ENCODE measurements at regions not wholly inside any gene's neighbourhood (a gene's known extent, or its start where the extent isn't known, plus 50 kb on each side); places are given as distances from the start of the nearest gene placed in this dataset.

- no peak for DNase-seq (ENCODE audit: low spot score)
- Histone ChIP-seq H3K79me2 (ENCODE audit: insufficient read depth, low read length) (no peaks in the 10 kb centered on the region), H3K9ac (ENCODE audit: insufficient read depth, low read depth, low read length) (no peak overlapping the region), H3K27me3 (ENCODE audit: control insufficient read depth in 1 of 2, insufficient read depth in 2 of 2, low read length in 2 of 2) (no peaks in the 10 kb centered on the region; a peak in 1 of 5 replicates), H3K36me3 (replicated peaks in 1 of 2; ENCODE audit: control insufficient read depth in 1 of 2, insufficient read depth in 2 of 2, low read length in 2 of 2) (no peaks in the 10 kb centered on the region), H4K20me1 (ENCODE audit: insufficient read depth, low read length) (no peaks in the 10 kb centered on the region), H3K4me3 (replicated peaks in 1 of 3; ENCODE audit: insufficient read depth in 1 of 3, low read depth in 2 of 3, low read length in 3 of 3) (no peak overlapping the region), H3K27ac (ENCODE audit: extremely low read length, insufficient read depth, low read length) (no peak overlapping the region), H3K9me3 (ENCODE audit: low read length) (no peaks in the 10 kb centered on the region), H2AFZ (ENCODE audit: low read length) (no peak overlapping the region), H3K4me2 (ENCODE audit: low read depth, low read length) (no peak overlapping the region), H3K4me1 (ENCODE audit: insufficient read depth, low read length) (no peaks in the 10 kb centered on the region)
- TF ChIP-seq ZNF740 (CRISPR knock-in tag; IDR thresholded peaks at IDR 0.05) (no peak), BCL3 (CRISPR knock-in tag; IDR thresholded peaks at IDR 0.05) (no peak), MXD3 (CRISPR knock-in tag; IDR thresholded peaks at IDR 0.05) (no peak), ZBTB38 (CRISPR knock-in tag; IDR thresholded peaks at IDR 0.05) (no peak), HIVEP1 (CRISPR knock-in tag; IDR thresholded peaks at IDR 0.05) (no peak), ZNF138 (CRISPR knock-in tag; IDR thresholded peaks at IDR 0.05; ENCODE audit: low read depth) (no peak), ZNF441 (CRISPR knock-in tag; IDR thresholded peaks at IDR 0.05; ENCODE audit: borderline replicate concordance) (no peak), AGO1 (IDR thresholded peaks at IDR 0.05; ENCODE audit: low read depth, low read length, poor library complexity, severe bottlenecking) (no peak)
- intact Hi-C loops (cut with micrococcal nuclease; ENCODE audit: unreplicated experiment) = no loop called here
- FAIRE-seq = no peak
- CTCF ChIA-PET (ENCODE audit: low intra/inter-chr PET ratio, low total read pairs) = no interaction called here
- POLR2A ChIA-PET = no interaction called here
- no peak for ATAC-seq
- BruUV-seq (replicated peaks) = no TSS peak
- WGBS (ENCODE audit: low lambda C conversion rate) = 18% methylated on average over 5 of the region's 5 CpGs
- in situ Hi-C loops (cut with HindIII; ENCODE audit: extremely low pct_ligation_motif_present, low pct_unique_long_range_greater_than_20kb) = no loop called here
Measured at GRCh38 chr11:133638921-133639320, 106.6 kb upstream of the OPCML start.
